HG03439 (cell line): ENCODE measurements at regions not wholly inside any gene's neighbourhood (a gene's known extent, or its start where the extent isn't known, plus 50 kb on each side); places are given as distances from the start of the nearest gene placed in this dataset.

Experiments used
- ATAC-seq: cut with Tn5 transposase; IDR thresholded peaks from one replicate; pipeline ENCODE4 v1.9.1; 2021; ENCODE audit warnings: mild to moderate bottlenecking, moderate library complexity; ENCODE audit not compliant: unreplicated experiment

DNA sequence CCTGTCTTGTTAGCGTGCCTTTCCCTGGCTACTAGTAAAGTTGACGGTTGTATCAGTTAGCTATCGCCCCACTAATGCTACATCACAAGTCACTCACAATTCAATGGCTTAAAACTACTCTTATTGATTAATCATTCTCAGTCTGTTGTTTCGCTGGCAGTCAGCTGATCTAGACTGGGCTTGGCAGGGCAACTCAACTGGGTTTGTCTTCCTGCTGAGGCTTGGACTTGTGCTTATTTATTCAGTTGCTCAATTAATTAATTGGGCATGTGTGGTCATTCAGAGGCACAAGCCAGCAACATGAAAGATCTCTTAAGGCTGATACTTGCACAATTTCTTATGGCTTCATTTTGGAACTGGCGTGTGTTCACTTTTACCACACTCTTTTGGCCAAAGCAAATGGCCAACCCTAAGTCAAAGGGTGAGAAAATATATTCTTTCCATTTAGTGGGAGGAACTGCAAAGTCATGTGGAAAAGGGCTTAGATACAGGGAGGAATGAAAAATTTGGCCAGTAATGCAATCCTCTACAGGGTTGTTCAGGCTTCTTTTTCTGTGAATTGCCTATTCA lies 333.5 kb downstream of the GPR37 start:
- ATAC-seq = no peak

DNA sequence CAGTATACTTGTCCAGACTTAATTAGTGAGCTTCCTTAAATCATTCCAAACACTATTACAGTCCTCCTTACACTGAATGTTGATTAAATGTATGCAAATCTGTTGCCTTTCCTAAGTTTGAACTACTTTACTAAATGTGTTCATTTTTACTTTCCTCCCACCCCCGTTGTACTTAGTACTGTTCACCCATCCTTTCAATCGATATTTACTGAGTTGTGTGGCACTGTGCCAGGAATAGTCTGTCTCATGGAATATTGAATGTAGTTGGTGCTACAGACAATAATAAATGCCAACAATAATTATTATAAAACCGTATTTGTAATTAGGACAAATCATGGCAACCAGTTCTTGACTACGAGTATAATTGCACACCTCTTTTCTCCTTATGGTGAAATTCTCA lies 335.7 kb downstream of the GPR37 start:
- no peak for ATAC-seq

DNA sequence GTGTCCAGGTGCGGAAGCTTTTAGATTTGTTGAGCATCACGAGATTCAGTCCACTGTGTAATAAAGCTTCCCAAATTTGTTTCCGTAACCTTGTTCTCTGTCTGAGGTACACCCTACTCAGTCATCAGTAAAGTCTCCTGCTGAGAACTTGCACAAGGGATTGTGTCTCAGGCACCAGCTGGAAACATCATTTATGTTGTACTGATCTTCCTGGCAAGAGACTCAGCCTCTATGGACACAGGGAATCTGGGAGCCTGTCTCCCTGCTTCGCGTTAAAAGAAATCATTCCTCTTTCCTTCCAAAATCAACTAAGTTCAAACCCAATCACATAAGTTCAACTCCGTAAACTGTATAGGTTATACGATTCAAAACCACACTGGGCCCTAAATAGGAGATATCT lies 336.8 kb downstream of the GPR37 start:
- ATAC-seq = no peak

DNA sequence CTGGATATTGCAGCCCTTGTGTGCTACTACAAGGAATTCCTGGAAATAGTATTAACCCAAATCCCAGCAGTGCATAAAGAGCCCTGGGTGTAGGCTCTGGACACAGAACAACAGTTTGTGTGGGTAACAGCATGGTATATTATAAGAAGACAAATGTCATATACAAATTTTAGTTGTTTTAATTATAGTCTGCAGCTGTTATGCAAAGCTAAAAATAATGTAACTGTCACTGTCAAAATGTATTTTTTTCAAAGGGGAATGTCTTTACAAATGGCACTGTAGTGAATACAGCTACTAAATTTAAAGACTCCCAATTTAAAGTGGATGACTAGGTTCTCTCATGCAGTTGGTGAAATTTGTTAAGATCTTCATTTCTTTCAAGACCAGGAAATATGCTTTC lies 339.0 kb downstream of the GPR37 start:
- no peak for ATAC-seq

DNA sequence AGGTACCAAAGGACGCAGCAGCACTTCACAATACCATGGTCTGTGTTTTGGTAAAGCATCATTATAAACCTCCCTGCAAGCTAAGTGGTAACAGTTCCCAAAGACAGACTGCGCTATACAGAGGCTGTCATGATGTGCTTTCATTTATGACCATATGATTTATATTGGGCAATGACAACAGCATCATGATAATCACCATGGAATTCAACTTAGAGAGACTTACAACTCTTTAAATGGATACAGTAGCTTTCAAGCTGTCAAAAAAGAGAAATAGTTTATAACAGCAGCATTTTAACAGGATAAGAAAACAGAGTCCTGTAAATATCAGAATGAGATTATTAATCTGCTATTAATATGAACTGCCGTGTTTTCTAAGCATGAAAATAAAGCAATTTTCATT lies 341.7 kb downstream of the GPR37 start:
- ATAC-seq = no peak

DNA sequence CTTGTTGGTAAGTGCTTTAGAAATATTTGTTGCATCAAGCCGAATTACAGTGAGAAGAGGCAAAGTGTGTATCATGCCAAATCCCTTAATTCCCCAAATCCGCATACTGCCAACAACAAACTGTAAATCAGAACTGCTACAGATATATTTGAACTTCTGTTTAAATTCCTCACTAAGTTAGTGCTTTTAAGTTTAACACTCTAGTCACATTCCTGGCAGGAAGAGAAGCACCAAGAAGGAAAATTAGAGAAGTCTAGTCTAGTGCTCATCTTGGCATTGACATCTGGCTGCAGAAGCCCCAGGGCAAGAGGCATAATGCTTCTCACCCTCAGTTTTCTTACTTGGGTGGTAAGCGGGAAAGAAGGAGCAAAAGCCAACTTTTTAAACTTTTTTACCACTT lies 343.5 kb downstream of the GPR37 start:
- no peak for ATAC-seq

DNA sequence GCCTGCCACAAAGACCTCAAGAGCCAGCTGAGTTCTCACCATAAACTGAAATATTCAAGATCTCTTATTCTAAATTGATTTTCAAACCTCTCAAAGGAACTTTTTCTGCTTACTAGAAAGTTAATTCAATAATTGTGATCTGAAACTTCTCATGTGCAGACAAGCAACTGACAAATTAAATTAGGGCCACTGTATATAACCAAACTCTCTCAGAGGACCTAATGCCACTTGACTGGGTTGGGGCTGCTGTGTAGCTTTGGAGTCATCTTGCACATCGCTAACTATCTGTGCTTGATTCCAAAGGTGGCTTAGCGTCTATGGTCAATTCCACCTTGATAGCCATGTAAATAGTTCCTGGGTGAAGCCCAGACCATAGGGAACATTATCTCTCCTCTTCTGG lies 345.2 kb downstream of the GPR37 start:
- ATAC-seq = no peak

DNA sequence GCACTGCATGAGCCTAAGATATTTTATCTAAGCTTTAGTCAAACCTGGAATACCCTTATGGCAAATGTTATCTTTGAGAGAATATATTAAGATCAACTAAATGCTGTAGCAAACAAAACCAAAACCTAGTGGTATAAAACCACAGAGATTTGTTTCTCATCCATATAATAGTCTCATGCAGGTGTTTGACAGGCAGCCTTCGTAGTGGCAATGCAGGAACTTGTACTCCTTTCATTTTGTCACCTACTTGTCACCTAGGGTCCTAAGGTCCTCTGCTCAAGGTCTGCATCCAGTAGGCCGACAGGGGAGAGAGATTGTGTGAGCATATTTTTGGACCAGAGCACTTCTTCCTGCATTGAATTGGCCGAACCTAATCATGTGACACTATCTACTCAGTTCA lies 352.6 kb downstream of the GPR37 start:
- peak; percentile 60 for ATAC-seq

DNA sequence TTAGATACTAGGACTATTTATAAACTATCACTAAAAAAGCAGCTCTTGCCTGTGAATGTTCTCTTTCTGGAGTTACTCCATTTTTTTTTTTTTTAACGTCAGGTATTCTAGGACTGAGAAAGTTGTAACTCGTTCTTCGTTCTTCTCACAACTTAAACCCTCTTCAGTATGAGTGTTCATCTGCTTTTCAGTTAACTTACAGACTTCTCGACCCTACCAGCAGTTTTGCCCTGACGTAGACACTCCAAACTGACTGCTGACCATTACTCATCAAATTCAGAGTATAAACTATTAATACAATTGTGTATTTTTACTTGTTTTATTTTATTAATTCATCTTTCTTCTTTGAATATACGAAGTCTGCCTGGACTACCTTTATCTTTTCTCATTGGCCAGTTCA lies 353.1 kb downstream of the GPR37 start:
- peak; percentile 14 for ATAC-seq

DNA sequence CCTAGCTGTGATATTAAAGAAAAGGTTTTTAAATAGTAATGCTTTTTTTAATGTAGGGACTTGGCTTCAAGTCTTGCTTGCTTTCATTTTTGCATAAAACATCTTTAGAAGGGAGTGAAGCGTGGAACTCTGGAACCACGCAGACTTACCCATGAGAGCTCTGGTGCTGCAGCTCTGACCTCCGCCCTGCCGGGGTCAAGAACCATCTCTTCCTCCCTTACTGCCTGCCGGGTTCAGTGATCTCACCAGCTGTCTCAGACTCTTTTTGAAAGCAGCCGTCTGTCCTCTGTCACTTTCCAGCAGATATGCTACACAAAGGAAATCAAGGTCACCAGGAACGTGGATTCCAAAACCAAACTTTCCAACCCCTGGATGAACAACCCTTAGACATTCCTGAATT lies 353.8 kb downstream of the GPR37 start:
- ATAC-seq = no peak

DNA sequence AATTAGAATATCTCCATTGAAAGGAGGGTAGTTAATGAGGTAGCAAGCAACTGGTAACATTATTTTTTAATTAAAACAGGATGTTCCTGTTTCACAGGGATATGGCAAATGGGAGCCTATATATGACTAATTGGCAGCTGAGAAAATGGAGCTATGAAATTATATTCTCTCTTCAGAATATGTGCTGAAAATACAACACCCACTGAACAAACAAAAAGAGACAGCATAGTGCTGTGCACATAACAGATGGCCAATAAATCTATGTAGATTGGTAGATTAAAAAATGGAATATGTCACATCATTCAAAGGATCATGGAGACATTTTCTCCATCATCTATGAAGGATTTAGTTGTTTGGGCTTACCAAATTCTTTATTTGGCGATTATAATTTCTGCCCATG lies 362.0 kb downstream of the GPR37 start:
- no peak for ATAC-seq

DNA sequence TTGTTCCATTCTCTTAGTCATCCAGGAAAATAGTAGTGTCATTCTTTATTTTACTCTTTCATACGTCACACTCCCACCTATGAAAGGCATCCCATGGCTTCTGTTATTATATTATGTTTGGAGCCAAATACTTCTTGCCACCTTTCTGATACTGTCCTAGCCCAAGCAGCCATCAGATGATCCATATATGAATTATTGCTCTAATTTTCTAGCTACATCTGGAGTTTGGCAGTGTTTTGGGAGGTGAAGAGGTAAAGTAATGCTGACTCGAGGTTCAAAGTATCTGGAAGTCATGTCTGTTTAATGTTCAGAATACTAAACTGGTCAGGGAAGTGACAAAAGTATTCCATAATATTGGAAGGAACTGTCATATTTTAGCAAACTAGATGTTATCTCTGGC lies 362.5 kb downstream of the GPR37 start:
- no peak for ATAC-seq

DNA sequence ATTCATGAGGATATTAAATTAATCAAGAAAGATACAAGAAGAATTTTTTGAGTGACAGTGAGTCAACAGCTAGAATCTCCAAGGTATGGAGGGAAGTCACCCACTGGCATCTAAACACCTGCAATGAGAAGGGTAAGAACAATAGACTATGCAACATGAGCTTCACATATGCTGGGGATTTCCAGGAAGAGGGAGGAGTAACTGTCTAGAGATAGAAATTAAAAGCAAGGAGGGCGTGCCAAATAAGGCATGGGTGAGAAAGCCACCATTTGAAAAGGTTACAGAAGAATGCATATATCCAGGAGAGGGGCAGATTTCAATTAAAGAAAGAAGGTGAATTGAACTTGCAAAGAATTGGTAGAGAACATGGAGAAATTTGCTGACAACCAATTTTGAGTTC lies 365.7 kb downstream of the GPR37 start:
- no peak for ATAC-seq

DNA sequence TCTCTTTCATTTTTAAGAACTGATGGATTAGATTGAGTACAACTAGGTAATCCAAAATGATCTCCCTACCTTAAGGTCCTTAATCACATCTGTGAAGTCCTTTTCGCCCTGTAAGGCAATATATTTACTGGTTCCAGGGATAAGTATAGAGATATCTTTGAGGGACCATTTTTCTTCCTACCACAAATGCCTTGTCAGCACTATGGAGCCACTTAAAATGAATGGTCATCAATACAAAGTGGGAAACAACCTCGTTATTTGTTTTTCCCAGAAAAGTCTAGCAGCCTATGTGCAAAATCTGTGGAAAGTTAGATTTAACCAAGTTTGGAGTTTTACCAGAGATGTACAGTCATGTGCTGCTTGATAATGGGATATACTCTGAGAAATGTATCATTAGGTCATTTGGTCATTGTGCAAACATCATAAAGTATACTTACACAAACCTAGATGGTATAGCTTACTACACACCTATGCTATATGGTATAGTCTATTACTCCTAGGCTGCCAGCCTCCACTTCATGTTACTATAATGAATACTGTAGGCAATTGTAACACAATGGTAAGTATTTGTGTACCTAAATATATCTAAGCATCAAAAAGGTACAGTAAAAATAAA lies 366.2 kb upstream of the TMEM229A start:
- no peak for ATAC-seq

DNA sequence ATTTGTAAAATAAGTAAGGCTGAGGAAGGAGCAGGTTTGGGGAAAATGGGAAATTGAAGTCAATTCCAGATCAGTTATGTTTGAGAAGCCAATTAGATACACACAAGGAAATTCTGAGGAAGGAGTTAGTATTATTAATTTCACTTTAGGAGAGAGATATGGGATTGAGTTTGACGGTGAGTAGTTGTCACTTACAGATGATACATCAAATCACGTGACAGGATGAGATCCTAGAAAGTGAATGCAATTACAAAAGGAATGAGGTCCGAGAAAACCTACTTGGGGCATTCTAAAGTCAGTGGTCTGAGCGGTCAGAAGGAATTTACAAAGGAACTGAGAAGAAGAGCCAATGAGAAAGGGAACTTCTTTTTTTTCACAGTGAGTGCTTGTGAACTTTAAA lies 364.3 kb upstream of the TMEM229A start:
- no peak for ATAC-seq

DNA sequence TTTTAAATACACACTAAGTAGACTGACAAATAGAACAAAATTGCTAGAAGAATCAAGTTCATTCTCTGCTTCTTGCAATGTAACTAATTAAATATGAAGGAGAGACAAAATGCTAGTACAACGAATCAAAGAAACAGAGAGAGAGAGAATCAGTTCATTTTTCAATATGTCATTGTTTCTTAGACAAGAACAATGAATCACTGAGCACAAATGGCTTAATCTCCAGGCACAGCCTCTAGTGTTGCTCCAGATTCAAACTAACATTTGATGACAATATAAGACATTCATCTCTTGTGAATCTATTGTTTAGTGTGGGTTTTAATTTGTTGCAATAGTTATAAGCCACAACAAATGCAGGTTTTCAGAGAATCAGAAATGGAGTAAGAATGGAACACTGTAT lies 357.4 kb upstream of the TMEM229A start:
- no peak for ATAC-seq

DNA sequence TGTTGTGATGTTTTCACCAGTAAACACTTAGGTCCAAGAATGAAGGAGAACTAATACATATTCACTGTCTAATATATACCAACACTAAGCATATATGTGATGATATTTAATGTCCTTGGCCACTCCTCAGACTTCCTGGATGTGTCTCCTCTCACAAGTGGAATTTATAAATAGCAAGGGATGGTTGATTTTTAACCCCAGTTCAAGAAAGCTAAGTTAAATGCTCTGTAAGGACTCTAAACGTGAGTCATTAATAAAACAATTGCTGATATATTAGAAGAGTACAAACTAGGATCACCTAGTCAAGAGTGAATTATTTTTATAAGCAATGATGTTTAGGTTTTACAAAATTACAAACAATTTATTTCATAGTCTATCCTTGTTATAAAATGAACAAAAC lies 355.9 kb upstream of the TMEM229A start:
- ATAC-seq = no peak

DNA sequence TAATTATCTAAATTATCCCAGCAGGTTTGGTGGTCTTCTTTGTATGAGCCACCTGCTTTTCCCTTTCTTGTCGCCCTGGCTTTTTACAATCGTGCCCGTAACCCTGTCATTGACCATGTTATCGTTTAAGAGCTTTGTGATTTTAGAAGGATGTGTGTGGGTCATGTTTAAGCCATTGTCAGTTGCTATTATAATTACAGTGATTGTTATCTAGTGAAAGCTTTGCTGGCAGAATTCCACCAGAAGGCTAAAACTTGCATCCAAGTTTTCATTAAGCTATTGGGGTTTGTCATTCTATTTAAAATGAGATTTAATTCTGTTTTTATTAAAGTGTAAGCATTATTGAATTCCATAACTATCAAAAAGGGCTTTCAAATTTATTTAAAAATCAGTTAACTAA lies 354.2 kb upstream of the TMEM229A start:
- ATAC-seq = no peak

DNA sequence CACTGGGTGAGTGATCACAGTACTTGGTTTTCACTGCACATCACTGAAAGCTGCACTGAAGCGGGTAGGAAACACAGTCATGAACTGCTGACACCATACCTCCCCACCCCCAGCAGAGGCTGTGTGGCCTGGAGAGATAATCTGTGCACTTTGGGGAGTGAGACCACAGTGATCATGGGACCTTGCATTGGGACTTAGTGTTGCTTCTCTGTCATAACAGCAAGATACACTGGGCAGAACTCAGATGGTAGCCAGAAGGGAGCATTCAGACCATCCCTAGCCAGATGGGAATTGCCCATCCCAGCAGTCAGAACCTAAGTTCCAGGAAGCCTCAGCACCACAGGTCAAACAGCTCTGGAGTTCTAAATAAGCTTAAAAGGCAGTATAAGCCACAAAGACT lies 346.4 kb upstream of the TMEM229A start:
- ATAC-seq = no peak

DNA sequence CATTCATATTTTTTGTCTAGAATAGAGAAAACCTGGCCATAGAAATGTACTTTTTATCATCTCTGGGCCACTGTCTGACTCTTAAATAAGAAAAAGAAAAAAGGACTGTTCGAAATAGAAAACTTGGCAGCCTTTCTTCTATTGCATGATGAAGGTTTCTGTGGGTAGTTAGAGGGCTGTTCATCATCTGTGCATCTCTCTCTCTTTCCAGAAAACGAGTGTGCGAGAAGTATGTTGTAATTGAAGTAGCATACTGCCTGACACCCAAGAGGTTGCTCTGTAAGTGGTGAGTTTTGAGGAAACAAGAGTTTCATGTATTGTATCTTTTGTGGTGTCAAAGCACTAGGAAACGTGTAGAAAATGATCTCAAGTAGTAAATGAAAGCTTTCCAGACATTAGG lies 343.2 kb upstream of the TMEM229A start:
- no peak for ATAC-seq

DNA sequence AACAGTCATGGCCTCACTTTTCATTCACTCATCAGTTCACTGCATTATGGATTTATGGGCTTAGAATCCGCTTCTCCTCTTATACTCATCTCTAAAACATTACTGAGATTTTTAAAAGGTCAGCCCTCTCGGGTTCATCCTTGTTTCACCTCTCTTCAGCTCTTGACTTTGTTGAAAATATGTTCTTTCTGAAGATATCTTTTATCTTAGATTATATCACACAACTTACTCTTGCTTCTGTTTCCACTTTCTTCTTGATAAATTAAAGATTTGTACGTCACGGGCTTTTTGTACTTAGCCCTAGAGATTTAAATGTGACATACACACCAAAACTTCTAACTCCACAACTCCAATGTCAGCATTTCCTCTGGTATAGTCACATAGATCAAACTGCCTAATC lies 342.5 kb upstream of the TMEM229A start:
- ATAC-seq = no peak

DNA sequence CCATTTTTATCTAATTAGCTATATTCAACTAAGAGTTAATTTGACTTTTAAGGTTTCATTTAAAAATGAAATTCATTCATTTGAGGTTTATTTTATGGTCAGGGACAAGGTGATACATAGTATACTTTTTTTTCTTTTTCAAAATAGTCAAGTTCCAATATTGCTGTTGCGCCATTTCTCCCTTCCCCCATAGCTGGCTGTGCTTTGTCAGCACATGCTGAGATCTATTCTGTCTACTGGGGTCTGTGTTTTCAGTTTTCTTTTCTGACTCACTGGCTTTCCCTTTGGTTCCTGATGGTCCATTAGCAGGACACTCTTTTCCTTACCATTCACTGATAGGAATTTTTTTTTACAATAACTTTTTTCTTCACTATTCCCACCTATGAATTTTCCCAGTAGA lies 336.4 kb upstream of the TMEM229A start:
- ATAC-seq = no peak

DNA sequence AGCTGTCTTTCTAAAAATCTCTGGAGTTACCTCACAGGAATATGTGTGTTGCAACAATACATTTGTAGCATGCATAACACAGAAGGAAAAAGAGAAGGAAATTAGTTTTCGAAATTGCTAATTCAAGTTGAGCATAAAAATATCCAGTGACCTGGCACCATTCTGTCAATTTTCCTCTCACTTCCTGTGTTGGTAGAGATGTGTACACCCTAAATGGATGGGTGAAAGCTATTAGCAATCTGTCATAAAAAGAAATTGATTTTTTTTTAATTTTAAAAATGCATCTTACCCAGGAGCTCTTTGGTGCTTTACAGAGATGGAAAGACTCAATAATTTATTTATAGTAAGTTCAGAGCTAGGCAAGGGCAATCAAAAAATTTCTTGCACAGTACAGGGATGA lies 333.3 kb upstream of the TMEM229A start:
- ATAC-seq = no peak
